Suprapubic skin (tissue), 4 donors: ENCODE measurements at regions not wholly inside any gene's neighbourhood (a gene's known extent, or its start where the extent isn't known, plus 50 kb on each side); places are given as distances from the start of the nearest gene placed in this dataset.

ENCODE experiments used
- EP300 ChIP-seq: sonication (generic); formaldehyde crosslinking; IDR thresholded peaks from one replicate; pipeline ENCODE4 v1.6.1; 2017; ENCODE audit warnings: antibody characterized with exemption
- POLR2A ChIP-seq, 2 donors: fragments of 450-650 bp; IDR thresholded peaks; one replicate each; pipeline ENCODE4 v1.6.1; 2017; ENCODE audit warnings: antibody characterized with exemption in 2 of 2, mild to moderate bottlenecking in 2 of 2, moderate library complexity in 2 of 2
- POLR2AphosphoS5 ChIP-seq, 3 donors: sonication (generic); formaldehyde crosslinking; IDR thresholded peaks; one replicate each; pipeline ENCODE4 v1.6.1; 2017; ENCODE audit warnings: antibody characterized with exemption in 3 of 3
- TF ChIP-seq, protein P1 (sequence below), 2 donors: fragments of 200-600 bp in 1 of 2; fragments of 450-650 bp in 1 of 2; sonication (generic) in 1 of 2; IDR thresholded peaks; one replicate each; pipeline ENCODE4 v1.5.1; 2016 to 2019; ENCODE audit warnings: antibody characterized with exemption in 2 of 2, mild to moderate bottlenecking in 1 of 2, moderate library complexity in 1 of 2

- TF ChIP-seq, protein P1, sequence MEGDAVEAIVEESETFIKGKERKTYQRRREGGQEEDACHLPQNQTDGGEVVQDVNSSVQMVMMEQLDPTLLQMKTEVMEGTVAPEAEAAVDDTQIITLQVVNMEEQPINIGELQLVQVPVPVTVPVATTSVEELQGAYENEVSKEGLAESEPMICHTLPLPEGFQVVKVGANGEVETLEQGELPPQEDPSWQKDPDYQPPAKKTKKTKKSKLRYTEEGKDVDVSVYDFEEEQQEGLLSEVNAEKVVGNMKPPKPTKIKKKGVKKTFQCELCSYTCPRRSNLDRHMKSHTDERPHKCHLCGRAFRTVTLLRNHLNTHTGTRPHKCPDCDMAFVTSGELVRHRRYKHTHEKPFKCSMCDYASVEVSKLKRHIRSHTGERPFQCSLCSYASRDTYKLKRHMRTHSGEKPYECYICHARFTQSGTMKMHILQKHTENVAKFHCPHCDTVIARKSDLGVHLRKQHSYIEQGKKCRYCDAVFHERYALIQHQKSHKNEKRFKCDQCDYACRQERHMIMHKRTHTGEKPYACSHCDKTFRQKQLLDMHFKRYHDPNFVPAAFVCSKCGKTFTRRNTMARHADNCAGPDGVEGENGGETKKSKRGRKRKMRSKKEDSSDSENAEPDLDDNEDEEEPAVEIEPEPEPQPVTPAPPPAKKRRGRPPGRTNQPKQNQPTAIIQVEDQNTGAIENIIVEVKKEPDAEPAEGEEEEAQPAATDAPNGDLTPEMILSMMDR (IDR thresholded peaks at IDR 0.05) = no peak
- TF ChIP-seq POLR2AphosphoS5 (IDR thresholded peaks at IDR 0.05) (no peak), POLR2A (IDR thresholded peaks at IDR 0.05) (no peak), EP300 (no peak)
Observed at GRCh38 chr2:122481717-122482116, 726.3 kb downstream of the TSN start.
